GM21619 (cell line): ENCODE measurements at regions not wholly inside any gene's neighbourhood (a gene's known extent, or its start where the extent isn't known, plus 50 kb on each side); places are given as distances from the start of the nearest gene placed in this dataset.
"Not testable (repeated sequence)": the region's sequence is repeated elsewhere in the genome, so short reads cannot be mapped to it uniquely, and the experiment has no call there.

Experiments used
- ATAC-seq: cut with Tn5 transposase; IDR thresholded peaks from one replicate; pipeline ENCODE4 v1.9.1; 2021; ENCODE audit not compliant: unreplicated experiment

DNA sequence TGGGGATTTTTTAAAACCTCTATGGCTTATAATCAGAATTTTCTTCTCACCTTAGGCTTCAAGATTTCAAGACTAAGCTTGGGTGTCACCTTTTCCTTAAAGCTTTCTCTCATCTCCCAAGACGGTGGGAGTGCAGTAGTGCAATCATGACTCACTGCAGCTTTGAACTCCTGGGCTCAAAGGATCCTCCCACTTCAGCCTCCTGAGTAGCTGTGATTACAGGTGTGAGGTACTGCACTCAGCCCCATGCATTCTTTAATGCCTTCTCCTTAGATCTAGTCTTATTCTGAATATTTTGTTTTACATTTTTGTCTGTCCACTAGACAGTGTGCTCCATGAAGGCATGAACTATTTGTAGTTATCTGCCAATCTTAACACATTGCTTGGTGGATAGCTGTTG, 55.7 kb upstream of the FAT3 start:
- ATAC-seq: no peak

DNA sequence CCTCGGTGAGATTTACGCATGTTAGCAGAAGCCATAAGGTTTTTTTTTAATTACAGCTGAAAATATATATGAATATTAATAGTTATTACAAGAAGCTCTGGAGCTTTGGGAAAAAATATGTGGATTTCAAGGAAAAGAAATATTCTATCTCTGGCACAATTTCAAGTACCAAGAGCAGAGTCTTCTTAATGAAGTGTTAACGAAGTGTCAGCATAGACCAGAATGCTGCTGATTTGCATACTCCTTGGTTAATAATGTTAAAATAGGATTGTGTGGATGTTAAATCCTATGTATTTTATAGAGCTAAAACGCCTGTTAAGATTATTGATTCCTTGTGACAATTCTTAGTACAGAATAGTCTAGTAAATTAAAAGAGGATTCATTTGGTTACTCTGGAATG, 57.0 kb upstream of the FAT3 start:
- ATAC-seq: no peak

DNA sequence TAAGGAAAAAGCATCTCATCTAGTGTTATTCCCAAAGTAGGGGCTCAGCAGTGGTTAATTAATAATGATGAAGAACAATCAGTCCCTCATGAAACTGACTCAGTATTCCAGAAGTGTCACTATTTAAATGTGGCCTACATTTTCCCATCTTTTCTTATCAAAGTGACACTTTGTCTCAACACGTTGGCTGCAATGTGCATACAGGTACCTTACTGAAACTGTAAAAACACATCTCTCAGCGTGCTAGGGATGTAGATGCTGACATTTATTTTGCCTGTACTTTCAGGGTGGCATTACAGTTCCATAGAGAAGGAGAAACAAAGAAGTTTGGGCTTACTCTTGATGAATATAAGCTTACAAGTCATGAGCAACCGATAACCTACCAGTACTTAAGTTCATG, 58.3 kb upstream of the FAT3 start:
- no peak for ATAC-seq

DNA sequence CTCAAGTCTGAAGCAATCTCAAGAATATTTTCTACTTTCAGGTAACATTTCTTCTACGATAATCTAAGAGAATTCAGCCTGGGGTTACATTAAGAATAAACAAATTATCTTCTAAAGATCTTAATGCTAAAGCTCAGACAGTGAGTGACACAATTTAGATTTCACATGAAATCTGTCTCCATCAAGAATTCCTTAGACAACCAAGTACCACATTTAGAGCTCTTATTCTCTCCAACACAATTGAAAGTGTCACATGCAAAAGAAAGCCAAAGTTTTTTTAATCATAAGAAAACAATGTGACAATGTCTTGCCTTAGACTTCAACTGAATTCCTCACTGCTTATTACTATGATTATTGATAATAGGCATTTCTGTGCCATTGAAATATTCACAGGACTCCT, 60.7 kb upstream of the FAT3 start:
- ATAC-seq: no peak

DNA sequence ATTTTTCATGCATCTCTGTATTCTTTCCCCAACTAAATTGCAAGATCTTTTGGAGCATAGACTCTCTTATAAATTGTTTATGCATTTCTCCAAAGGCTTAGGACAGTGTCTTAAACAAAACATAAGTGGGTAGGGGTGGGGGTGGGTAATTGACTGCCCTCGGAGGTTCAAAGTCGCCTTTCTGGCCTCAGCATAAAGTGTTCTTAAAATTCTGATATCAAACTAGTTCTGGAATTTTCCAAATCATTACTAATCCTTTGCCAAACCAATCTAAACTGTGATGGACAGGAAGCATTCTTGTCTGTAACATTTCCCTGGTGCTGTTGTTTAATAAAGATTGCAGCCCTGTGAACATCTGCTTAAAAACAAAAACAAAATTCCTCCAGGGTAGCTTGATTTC, 61.8 kb upstream of the FAT3 start:
- ATAC-seq: no peak

DNA sequence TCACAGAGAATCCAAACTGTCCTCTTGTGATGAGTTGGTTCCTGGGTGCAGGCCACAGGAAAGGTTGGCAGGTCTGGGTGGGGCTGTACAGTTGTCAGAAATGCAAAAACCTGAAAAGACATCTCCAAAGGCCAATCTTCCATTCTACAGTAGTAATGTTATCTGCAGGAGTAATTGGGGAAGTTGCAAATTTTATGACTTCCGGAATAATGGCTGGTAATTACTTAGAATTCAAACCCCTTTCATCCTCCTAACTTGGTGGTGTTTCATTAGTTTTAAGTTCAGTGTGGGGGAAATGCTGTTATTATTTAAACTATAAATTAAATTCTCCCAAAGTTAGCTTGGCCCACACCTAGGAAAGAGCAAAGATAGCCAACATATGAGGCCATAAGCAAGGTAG, 64.7 kb upstream of the FAT3 start:
- no peak for ATAC-seq

DNA sequence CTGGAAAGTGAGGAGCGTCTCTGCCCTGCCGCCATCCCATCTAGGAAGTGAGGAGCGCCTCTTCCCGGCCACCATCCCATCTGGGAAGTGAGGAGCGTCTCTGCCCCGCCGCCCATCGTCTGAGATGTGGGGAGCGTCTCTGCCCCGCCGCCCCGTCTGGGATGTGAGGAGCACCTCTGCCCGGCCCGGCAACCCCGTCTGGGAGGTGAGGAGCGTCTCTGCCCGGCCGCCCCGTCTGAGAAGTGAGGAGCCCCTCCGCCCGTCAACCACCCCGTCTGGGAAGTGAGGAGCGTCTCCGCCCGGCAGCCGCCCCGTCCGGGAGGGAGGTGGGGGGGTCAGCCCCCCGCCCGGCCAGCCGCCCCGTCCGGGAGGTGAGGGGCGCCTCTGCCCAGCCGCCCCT, 67.2 kb upstream of the FAT3 start:
- ATAC-seq: not testable (repeated sequence)

DNA sequence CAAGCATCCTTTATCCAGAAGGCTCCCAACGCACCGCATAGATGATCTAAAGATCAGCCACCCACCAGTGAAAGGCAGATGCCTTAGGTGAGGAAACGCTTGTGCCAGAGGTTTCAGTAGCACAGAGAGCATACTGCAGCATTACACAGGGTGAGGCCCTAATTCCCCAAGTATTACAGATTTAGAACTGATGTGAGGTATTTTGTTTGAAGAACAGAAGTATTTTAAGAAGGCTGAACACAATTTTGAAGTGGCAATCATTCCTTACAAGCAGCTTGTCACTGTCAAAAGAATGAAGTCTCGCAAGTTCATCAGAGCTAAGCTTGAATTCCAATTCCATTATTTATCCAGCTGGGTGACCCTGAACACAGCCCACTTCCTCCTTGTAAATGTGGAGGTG, 70.0 kb upstream of the FAT3 start:
- no peak for ATAC-seq

DNA sequence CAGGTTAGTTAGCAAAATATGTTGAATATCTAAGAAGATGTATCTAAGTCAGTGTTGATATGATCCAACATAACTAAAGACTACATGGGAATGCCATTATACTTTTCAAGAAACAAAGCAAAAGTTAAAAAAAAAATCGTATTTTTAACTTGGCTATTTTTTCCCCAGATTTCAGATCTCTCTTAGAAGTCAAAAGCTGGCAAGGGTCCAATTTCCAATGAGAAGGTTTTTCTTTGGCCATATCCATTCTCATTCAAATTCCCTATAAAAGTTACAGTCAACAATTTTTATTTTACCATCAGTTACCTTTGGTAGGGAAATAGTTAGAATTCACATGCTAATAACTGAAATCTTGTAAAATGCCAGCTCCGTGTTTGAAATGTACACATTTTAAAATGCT, 70.5 kb upstream of the FAT3 start:
- ATAC-seq: no peak

DNA sequence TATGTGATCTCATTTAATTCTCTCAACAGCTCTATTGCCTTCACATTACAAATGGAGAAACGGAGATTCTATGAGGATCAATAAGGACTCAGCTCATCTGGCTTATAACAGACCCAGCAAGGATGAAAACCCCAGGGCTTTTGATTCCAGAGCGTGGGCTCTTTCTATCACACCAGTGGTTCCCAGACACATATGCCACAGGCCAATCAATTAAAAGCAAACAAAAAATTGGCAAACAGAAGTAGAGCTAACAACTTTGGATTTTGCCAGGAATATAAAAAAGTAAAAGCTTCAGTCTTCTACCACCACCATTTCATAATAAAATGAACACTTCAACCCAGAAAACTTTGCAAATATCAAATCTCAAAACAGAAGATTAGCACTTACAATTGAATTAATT, 71.1 kb upstream of the FAT3 start:
- no peak for ATAC-seq

DNA sequence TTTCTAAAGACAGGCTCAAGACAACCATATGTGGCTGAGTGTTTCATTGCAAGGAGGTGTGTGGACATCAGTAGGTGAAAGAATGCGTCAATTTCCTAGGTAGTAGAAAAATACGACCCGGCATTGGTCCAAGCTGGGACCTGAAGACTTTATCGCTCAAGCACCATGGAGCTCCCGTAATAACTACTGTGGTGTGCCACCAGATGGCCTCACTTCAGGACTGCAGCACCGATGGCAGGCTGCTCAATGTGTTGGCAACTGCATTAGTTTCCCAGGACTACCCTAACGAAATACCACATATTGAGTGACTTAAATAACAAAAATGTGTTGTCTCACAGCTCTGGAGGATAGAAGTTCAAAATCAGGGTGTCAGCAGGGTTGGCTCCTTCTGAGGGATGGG, 72.4 kb upstream of the FAT3 start:
- no peak for ATAC-seq

DNA sequence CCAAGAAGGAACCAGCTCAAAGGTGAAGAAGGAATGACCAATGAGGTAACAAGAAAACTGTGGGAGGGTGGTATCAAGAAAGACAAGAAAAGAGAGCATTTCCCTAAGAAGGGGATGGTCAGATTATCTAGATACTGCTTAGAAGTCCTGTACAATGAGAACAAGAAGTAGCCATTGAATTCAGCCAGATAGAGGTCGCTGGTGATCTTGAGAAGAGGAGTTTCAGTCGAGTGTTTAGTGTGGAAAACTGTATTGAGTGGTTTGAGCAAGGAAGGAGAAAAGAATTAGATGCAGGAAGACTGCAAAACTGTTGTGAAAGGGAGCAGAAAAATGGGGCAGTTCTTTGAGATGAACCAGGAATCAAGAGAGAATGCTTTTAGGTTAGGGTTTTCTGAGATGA, 74.6 kb upstream of the FAT3 start:
- ATAC-seq: no peak

DNA sequence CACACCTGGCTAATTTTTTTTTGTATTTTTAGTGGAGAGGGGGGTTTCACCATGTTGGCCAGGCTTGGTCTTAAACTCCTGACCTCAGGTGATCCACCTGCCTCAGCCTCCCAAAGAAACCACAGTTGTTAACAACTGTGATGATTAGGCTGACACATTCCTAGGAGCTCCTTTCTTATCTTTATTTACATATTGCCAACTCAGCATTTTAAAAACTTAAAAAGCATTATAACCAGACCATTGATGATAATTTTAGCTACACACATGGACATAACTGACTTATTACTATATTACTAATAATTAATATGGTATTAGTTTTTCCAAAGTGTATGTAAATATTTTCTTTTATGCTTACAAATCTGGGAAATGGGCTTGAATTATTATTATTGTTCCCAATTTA, 82.9 kb upstream of the FAT3 start:
- no peak for ATAC-seq

DNA sequence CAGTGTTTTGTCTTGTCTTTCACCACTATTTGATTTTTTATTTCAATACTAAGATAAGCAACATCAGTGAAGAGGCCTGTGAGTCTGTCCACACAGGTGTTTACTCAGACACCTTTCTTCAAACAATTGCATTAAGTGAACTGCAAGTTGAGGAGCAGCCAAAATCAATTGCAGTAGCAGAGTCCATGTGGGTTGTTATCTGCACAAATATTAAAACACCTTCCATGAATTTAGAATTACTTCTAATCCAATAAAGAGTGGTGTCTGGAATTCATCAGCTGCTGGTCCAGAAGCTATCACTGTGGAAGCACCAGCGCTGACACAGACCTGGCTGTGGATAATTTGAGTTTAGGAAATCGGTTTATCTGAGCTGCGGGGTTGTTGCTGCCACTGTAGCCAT, 83.5 kb upstream of the FAT3 start:
- ATAC-seq: no peak

DNA sequence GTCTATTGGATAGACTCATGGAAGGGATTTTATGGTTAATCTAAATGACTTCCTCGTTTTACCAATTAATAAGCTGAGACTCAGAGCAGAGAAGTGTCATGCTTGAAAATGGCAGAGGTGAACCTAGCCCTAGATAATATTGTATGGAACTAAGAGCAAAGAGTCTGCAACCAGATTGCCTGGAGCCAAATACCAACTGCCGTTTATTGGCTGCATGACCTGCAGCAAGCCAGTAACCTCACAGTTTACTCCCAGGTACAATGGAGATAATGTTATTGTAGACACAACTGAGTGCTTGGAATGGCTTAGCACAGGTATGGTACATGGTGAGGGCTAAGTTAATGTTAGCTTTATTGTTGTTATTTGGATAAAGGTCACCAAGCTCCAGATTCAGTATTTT, 84.6 kb upstream of the FAT3 start:
- ATAC-seq: no peak

DNA sequence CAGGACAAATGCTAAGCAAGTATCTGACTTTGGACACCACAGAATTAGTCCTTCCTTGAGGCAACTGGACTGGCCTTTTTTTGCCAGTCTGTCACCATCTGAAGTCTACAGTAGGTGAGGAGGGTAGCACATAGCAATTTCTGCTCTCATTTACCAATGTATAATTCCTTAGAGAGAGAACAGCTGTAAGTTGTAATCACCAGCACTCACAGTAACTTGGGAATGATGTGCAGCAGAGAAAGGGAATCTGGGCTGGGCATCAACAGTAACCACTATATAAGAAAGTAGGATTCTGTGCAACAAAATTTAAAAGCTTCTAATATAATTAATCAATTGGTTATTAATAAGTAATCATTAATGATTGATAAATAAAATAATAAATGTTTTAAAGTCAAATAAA, 86.3 kb upstream of the FAT3 start:
- no peak for ATAC-seq

DNA sequence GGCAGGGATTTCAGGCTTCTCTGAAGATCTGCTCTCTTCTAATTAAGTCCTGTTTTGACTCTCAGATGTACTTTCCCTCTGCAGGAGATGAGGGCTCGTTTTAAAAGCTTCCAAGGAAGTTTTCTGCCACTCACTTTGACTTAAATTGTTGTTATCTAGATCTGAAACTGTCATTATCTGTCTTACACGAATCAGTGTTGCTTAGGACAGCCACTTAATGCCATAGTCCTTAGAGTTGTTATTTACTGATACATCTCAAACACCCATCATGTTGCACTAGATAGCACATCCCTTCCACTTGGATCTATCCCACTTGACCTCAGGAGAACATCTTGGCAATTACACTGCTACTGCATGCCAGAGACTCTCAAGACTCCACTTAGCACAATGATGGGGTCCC, 86.9 kb upstream of the FAT3 start:
- no peak for ATAC-seq

DNA sequence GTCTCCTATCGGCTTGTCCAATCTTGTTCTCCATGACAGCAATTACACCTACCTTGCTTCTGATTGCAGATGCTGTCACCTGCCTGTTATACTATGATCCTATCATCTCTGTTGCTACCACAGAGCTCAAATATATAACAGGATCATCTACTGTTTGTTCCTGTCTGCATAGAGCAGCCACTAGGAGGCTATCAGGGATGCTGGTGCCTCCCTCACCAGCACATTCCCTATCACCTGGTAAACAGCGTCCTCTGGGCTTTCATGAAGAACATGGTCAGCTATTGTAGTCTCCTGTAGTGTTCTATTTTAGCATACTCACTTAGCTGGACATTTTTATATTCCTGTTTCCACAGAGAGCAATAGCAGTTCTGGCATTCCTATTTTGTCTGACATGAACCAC, 87.8 kb upstream of the FAT3 start:
- ATAC-seq: no peak

DNA sequence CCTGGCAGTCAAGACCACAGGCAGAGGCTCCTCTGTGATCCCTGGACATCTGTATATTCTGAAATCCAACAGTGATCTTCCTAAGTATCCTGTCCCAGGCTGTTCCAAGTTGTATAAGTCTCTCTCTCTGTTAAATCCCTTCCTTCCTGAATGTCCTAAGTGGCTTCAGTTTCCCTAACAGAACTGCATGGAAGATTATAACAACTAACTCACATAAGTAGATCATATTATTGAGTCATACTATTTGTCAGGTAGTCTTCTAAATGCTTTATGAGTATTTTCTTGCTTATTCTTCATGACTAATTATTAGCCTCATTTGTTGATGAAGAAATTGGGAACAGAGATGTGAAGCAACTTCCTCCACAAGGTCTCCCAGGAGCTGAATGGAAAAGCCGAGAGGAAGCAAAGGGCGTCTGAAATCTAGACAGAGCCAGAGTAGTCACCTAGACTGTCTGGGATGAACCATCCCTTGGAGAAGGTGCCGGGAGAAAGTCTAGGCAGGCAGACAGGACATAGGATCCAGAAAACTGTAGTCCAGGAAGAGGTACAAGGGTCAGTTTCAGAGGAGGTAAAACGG, 93.2 kb upstream of the FAT3 start:
- no peak for ATAC-seq

DNA sequence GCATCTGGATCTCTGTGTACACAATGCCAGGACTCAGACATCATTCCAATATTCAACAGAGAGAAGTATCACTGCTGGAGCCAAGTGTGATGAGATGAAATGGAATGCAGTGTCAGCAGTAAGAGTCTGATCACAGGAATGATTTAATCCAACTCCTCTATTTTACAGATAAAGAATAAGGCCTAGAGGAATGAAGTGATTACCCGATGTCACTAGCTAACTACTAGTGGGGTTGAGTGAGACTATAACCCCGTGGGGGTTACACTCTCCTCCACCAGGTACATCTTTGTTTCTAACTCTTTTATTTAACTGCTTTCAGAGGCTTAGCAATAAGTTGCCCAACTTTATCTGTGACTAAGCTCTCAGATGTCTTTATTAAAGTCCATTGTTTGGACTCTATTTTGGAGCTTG, 94.2 kb upstream of the FAT3 start:
- ATAC-seq: no peak

DNA sequence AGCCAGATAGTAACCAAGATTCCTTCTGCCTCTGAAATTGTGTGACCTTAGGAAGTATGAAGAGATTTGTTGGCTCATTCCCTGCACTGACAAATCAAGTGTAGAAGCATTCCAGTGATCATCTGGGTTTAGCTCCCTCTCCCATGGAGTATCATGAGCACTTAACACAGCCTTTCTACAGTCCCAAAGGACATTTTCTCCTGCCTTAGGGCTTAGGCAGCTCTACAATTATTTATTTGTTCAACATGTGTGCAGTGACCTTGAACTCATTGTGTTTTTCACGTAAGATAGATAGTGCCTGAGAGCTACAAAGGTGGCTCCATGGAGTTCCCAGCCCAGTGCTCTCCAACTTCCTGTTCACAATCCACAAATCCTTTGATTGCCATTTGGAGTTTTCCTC, 94.8 kb upstream of the FAT3 start:
- no peak for ATAC-seq

DNA sequence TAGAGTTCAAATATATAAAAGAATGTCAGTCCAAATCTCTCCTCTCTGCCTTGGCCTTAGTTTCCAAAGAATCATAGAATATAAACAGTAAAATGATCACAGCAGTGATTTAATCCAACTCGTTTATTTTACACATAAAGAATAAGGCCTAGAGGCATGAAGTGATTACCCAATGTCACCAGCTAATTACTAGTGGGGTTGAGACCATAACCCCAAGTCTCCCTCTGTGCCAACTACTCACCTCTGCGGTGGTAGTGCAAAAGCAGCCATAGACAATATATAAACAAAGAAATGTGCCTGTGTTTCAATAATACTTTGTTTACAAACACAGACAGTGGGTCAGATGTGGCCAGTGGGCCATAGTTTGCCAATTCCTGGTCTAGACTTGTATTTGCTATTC, 96.6 kb upstream of the FAT3 start:
- ATAC-seq: no peak

DNA sequence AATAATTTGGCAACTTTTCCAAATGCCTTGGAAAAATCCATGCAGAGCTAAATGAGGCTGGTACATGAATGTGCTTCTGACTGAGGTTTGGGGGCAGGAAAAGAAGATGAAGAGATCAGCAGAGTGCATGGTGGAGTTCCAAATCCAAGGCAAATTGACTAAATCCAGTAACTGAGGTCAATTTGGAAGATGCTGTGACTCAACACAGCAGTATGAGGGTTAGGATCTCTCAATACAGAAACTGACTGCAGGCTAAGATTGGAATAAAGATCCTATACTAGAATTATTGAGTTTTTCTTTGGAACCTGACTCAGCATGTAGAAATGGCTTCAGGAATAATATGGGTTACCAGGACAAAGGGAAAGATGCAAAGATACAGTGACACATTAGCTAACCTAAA, 99.3 kb upstream of the FAT3 start:
- ATAC-seq: no peak

DNA sequence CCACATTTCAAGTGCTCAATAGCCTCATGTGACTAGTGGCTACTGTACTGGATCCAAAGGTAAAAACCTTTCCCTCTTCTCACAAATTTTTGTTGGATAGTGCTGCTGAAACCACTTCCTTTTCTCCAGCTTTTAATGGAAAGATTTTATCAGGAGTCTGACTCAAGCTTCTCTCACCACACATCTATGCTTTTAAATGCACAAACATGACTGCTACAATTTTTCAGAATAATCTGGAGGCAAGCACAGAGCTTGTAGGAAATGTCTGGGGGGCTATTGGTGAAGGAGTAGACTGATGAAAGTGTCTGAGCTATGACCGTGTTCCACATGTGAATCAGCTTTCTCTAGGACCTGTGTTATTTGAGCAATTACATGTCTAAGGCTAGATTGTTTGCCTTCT, 101.1 kb upstream of the FAT3 start:
- ATAC-seq: no peak
